ENCODE measurements at regions not wholly inside any gene's neighbourhood (a gene's known extent, or its start where the extent isn't known, plus 50 kb on each side); places are given as distances from the start of the nearest gene placed in this dataset.

- H3K4me2 ChIP-seq (ENCODE audit: low read length), result no peak overlapping the region
- H3K4me3 ChIP-seq (ENCODE audit: low read length), result no peak overlapping the region
- no peaks in the 10 kb centered on the region for H3K36me3 ChIP-seq (replicated peaks; ENCODE audit: low read depth, low read length)
- TF ChIP-seq EZH2phosphoT487 (IDR thresholded peaks at IDR 0.05; ENCODE audit: low read depth) (no peak), CTCF (IDR thresholded peaks at IDR 0.05; ENCODE audit: low read depth, low read length) (peak; percentile 9; the same call in 1 of the 2 replicates)
- H3K4me1 ChIP-seq (ENCODE audit: low read length), result no peaks in the 10 kb centered on the region
- H3K27me3 ChIP-seq (ENCODE audit: low read depth, low read length), result 0 out of 2 replicates have a peak, but pooled peaks cover 3% of the 10 kb centered on the region
- H3K27ac ChIP-seq (ENCODE audit: low read length), result no peak overlapping the region
- no peak overlapping the region for H3K9ac ChIP-seq (ENCODE audit: low read length)
- no peaks in the 10 kb centered on the region for H3K9me3 ChIP-seq (ENCODE audit: insufficient read depth, low read length)
- H3K79me2 ChIP-seq (ENCODE audit: low read length), result no peaks in the 10 kb centered on the region
- H4K20me1 ChIP-seq (ENCODE audit: insufficient read depth, low read length), result no peaks in the 10 kb centered on the region
- H2AFZ ChIP-seq (ENCODE audit: low read depth, low read length), result no peak overlapping the region
Measured at GRCh38 chr2:39851651-39852110, 72.6 kb upstream of the THUMPD2 start.

DNA sequence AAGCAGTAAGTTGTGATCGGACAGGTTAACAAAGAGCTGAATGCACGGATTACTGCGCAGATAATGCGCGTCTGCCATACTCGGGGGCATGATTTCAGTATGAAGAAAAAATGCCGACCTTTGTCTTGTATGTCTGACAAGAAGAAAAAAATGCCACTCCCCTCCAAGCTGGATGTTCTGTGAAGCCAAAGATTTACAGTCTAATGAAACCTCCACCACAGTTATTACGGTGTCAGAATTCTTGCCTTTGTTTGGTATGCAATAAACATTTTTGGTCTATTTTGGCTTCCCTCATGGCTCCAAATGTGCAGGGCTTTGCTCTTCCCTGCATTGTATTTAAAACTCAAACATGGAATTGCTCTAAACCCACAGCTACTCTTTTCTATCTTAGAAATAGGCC, 72.2 kb upstream of the THUMPD2 start:
- H3K4me2 ChIP-seq (ENCODE audit: low read length), result no peak overlapping the region
- H3K4me1 ChIP-seq (ENCODE audit: low read length), result no peaks in the 10 kb centered on the region

GRCh38 chr2:39849982-39850526, 71.0 kb upstream of the THUMPD2 start:
- TF ChIP-seq EZH2phosphoT487 (IDR thresholded peaks at IDR 0.05; ENCODE audit: low read depth) (no peak), CTCF (IDR thresholded peaks at IDR 0.05; ENCODE audit: low read depth, low read length) (no peak)
- Histone ChIP-seq H3K4me2 (ENCODE audit: low read length) (no peak overlapping the region), H3K9me3 (ENCODE audit: insufficient read depth, low read length) (no peaks in the 10 kb centered on the region), H3K79me2 (ENCODE audit: low read length) (no peaks in the 10 kb centered on the region), H3K36me3 (replicated peaks; ENCODE audit: low read depth, low read length) (no peaks in the 10 kb centered on the region), H4K20me1 (ENCODE audit: insufficient read depth, low read length) (no peaks in the 10 kb centered on the region), H3K4me1 (ENCODE audit: low read length) (no peaks in the 10 kb centered on the region), H3K27me3 (ENCODE audit: low read depth, low read length) (no peaks in the 10 kb centered on the region), H3K9ac (ENCODE audit: low read length) (no peak overlapping the region), H3K4me3 (ENCODE audit: low read length) (no peak overlapping the region), H3K27ac (ENCODE audit: low read length) (no peak overlapping the region), H2AFZ (ENCODE audit: low read depth, low read length) (no peak overlapping the region)

More for the DNA sequence above, 72.2 kb upstream of the THUMPD2 start:
- H3K36me3 ChIP-seq (replicated peaks; ENCODE audit: low read depth, low read length), result no peaks in the 10 kb centered on the region
- H3K27me3 ChIP-seq (ENCODE audit: low read depth, low read length), result 0 out of 2 replicates have a peak, but pooled peaks cover 3% of the 10 kb centered on the region
- H4K20me1 ChIP-seq (ENCODE audit: insufficient read depth, low read length), result no peaks in the 10 kb centered on the region
- H3K9ac ChIP-seq (ENCODE audit: low read length), result no peak overlapping the region
- H3K79me2 ChIP-seq (ENCODE audit: low read length), result no peaks in the 10 kb centered on the region
- no peak overlapping the region for H3K27ac ChIP-seq (ENCODE audit: low read length)
- no peak overlapping the region for H3K4me3 ChIP-seq (ENCODE audit: low read length)
- H3K9me3 ChIP-seq (ENCODE audit: insufficient read depth, low read length), result no peaks in the 10 kb centered on the region
- H2AFZ ChIP-seq (ENCODE audit: low read depth, low read length), result no peak overlapping the region
- no peak for TF ChIP-seq CTCF (IDR thresholded peaks at IDR 0.05; ENCODE audit: low read depth, low read length)
- no peak for TF ChIP-seq EZH2phosphoT487 (IDR thresholded peaks at IDR 0.05; ENCODE audit: low read depth)

DNA sequence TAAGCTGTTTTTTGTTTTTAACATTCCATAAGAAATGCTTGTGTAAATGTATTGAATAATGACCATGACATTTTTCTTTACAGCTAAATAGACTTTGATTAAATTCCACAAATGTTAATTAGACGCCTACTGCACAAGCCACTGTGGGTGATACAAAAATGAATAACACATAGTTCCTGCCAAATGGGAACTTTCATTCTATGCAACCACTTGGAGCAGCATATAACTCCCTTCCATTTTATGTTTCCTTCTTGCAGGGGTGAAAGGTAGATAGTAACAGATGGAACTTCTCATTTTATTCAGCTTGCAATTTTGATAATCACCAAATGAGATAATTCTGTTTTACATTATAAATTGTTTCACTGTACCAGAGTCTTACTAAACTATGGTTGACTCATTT, 70.0 kb upstream of the THUMPD2 start:
- TF ChIP-seq EZH2phosphoT487 (IDR thresholded peaks at IDR 0.05; ENCODE audit: low read depth) (no peak), CTCF (IDR thresholded peaks at IDR 0.05; ENCODE audit: low read depth, low read length) (no peak)
- no peaks in the 10 kb centered on the region for H4K20me1 ChIP-seq (ENCODE audit: insufficient read depth, low read length)
- no peaks in the 10 kb centered on the region for H3K36me3 ChIP-seq (replicated peaks; ENCODE audit: low read depth, low read length)
- H2AFZ ChIP-seq (ENCODE audit: low read depth, low read length), result no peak overlapping the region
- H3K9ac ChIP-seq (ENCODE audit: low read length), result no peak overlapping the region
- H3K4me1 ChIP-seq (ENCODE audit: low read length), result no peaks in the 10 kb centered on the region
- H3K27ac ChIP-seq (ENCODE audit: low read length), result no peak overlapping the region
- H3K4me2 ChIP-seq (ENCODE audit: low read length), result no peak overlapping the region
- H3K4me3 ChIP-seq (ENCODE audit: low read length), result no peak overlapping the region
- H3K9me3 ChIP-seq (ENCODE audit: insufficient read depth, low read length), result no peaks in the 10 kb centered on the region
- no peaks in the 10 kb centered on the region for H3K27me3 ChIP-seq (ENCODE audit: low read depth, low read length)
- H3K79me2 ChIP-seq (ENCODE audit: low read length), result no peaks in the 10 kb centered on the region

Measured in OCI-LY3 (cell line).